ENCODE measurements at regions not wholly inside any gene's neighbourhood (a gene's known extent, or its start where the extent isn't known, plus 50 kb on each side); places are given as distances from the start of the nearest gene placed in this dataset.

DNA sequence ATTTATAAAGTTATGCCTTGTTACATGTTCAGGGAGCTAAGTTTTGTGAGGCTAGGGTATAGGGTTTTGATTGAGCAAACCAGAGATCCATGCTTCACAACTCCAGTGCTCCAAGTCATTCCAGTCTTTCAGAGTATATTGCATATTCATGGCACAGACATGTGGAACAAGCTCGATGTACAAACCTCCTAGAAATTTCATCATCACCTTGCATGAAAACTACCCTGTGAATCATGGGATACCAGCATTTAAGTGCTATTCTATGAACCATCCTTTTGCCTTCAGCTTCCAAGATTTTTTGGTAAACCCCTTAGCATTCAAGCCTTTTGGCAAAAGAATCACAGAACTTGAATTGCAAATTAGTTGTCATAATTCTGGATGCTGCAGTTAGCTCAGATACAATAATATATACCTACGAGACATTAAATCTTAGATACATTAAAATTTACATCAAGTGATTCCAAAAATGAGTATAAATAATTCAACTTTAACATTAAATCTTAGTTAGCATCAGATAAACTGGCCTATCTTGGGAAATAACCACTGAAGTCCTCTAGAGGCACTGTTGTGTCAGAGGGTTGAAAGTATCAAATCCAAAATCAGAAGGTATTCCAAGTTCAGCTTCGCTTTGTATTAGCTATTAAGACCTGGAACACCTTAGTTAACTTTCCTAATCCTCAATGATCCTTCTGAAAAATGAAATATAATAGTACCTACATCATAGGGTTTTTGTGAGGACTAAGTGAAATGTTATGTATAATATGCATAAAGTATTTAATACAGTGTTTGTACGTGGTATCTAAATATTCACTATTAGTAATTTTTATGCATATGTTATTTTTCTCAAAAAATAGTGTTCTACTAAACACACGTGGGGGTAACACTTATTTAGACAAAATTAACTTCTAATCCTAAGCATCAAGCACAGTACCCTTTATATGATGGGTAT, 55.5 kb upstream of the CABCOCO1 start:
- peaks cover 0 to 10% (median 2%) of the 10 kb centered on the region in 4 donors for H3K4me1 ChIP-seq
- H3K27me3 ChIP-seq: no peaks in the 10 kb centered on the region
- H3K36me3 ChIP-seq: no peaks in the 10 kb centered on the region
- no peak overlapping the region for H3K27ac ChIP-seq
- H3K4me3 ChIP-seq: no peak overlapping the region
- TF ChIP-seq, protein P1, sequence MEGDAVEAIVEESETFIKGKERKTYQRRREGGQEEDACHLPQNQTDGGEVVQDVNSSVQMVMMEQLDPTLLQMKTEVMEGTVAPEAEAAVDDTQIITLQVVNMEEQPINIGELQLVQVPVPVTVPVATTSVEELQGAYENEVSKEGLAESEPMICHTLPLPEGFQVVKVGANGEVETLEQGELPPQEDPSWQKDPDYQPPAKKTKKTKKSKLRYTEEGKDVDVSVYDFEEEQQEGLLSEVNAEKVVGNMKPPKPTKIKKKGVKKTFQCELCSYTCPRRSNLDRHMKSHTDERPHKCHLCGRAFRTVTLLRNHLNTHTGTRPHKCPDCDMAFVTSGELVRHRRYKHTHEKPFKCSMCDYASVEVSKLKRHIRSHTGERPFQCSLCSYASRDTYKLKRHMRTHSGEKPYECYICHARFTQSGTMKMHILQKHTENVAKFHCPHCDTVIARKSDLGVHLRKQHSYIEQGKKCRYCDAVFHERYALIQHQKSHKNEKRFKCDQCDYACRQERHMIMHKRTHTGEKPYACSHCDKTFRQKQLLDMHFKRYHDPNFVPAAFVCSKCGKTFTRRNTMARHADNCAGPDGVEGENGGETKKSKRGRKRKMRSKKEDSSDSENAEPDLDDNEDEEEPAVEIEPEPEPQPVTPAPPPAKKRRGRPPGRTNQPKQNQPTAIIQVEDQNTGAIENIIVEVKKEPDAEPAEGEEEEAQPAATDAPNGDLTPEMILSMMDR (IDR thresholded peaks at IDR 0.05): peak in 3 of 7 experiments; percentile 9 to 36 (median 24)
- TF ChIP-seq EP300 (IDR thresholded peaks at IDR 0.05): no peak
- intact Hi-C loops (cut with DNase I; ENCODE audit: low total_unique reads): no loop called here
- WGBS, 5 donors: 80 to 89% (median 83%) methylated on average over 5 of the region's 5 CpGs
- H3K9me3 ChIP-seq: no peaks in the 10 kb centered on the region
- DNase-seq: no peak

- TF ChIP-seq POLR2A (IDR thresholded peaks at IDR 0.05) (no peak), EP300 (IDR thresholded peaks at IDR 0.05) (no peak), POLR2AphosphoS5 (IDR thresholded peaks at IDR 0.05) (no peak)
- TF ChIP-seq, protein P1 (IDR thresholded peaks at IDR 0.05): no peak
- Histone ChIP-seq H3K36me3 (no peaks in the 10 kb centered on the region), H3K27ac (no peak overlapping the region), H3K27me3 (no peaks in the 10 kb centered on the region), H3K4me1 (peaks cover 0 to 5% (median 0%) of the 10 kb centered on the region in 4 donors), H3K4me3 (no peak overlapping the region), H3K9me3 (no peaks in the 10 kb centered on the region)
- intact Hi-C loops (cut with DNase I; ENCODE audit: low total_unique reads): no loop called here
- 83 to 94% (median 89%) methylated on average over 1 of the region's 1 CpG for WGBS, 5 donors
- no peak for DNase-seq
These were observed 57.5 kb upstream of the CABCOCO1 start for GRCh38 chr10:61605221-61605620.

DNA sequence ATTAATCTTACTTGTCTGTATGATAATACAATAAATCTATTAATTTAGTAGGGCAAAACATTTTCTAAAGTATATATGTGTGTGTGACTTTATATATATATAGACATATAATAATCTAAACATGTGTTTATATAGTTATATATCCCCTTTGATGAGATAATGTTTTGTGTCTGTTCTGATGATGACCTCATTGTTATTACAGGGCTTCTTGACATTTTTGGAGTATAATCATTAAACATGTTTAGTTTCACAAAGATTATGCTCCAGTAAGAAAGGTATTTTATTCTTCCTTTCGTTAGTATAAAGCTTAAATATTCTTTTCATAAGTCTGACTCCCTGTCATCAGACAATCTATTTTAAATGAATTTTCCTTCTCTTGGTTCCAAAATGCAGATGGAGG, 62.3 kb upstream of the CABCOCO1 start:
- no peaks in the 10 kb centered on the region for H3K9me3 ChIP-seq
- H3K36me3 ChIP-seq: no peaks in the 10 kb centered on the region
- H3K4me3 ChIP-seq: no peak overlapping the region
- no peaks in the 10 kb centered on the region for H3K4me1 ChIP-seq
- H3K27me3 ChIP-seq: no peaks in the 10 kb centered on the region
- TF ChIP-seq POLR2A (IDR thresholded peaks at IDR 0.05) (no peak), EP300 (IDR thresholded peaks at IDR 0.05) (no peak), POLR2AphosphoS5 (IDR thresholded peaks at IDR 0.05) (no peak)
- TF ChIP-seq, protein P1 (IDR thresholded peaks at IDR 0.05): no peak
- no peak overlapping the region for H3K27ac ChIP-seq
- 52 to 74% (median 63%) methylated on average over 1 of the region's 1 CpG for WGBS, 5 donors
- no peak for DNase-seq
- intact Hi-C loops (cut with DNase I; ENCODE audit: low total_unique reads): no loop called here

DNA sequence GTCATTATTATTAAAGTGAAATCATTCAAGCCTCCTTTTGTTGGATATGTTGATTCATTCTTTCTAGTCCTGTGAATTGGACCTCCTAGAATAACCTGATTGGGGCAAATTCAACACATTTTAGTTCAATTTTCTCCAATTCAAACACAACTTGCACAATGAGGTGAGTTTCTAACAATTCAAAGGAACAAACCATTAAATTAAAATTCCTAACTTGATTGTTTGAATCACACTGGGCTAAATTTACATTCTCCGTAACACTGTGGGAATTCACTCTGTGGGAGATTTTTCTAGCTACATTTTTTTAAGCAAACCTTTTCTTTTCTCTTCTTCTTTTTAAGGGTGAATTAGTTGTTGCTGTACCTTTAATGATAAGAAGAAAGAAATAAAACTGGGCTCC, 68.3 kb upstream of the CABCOCO1 start:
- DNase-seq: no peak
- H3K27ac ChIP-seq: no peak overlapping the region
- WGBS, 5 donors: 46 to 98% (median 94%) methylated on average over 1 of the region's 1 CpG
- H3K9me3 ChIP-seq: no peaks in the 10 kb centered on the region
- TF ChIP-seq, protein P1 (IDR thresholded peaks at IDR 0.05): no peak
- TF ChIP-seq EP300 (IDR thresholded peaks at IDR 0.05): no peak
- TF ChIP-seq POLR2A (IDR thresholded peaks at IDR 0.05): no peak
- no peak for TF ChIP-seq POLR2AphosphoS5 (IDR thresholded peaks at IDR 0.05)
- no peaks in the 10 kb centered on the region for H3K27me3 ChIP-seq
- intact Hi-C loops (cut with DNase I; ENCODE audit: low total_unique reads): no loop called here
- H3K36me3 ChIP-seq: no peaks in the 10 kb centered on the region
- no peaks in the 10 kb centered on the region for H3K4me1 ChIP-seq
- no peak overlapping the region for H3K4me3 ChIP-seq

All from stomach (tissue), 8 donors.